ENCODE measurements at regions not wholly inside any gene's neighbourhood (a gene's known extent, or its start where the extent isn't known, plus 50 kb on each side); places are given as distances from the start of the nearest gene placed in this dataset.

DNA sequence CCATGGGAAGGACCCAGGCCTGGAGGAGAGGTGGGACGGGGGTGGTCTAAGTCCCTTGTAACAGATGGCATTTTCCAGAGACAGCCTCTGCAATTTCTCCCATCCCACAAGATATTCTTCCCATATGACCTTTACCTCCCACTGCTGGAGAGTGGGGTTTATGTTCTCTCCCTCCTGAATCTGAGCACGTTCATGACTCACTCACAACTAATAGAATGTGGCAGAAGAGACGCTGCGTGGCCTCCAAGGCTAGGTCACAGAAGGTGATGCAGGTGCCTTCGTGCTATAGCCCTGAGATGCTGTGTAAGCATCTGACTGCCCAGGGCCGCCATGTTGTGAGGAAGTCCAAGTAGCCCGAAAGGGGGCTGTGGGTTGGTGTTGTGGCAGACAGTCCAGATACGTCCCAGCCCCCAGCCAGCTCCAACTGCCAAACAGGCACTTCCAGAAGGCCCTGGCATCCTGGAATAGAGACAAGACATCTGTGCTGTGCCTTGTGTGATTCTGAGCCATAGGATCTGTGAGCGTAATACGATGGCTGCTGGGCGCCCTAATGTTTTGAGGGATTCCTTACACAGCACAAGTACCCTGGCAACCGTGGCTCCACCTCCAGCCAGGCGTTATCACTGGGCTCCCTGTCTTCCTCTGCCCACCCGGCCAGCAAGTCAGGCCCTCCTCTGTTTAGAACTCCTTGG lies 56.1 kb upstream of the NCOR2 start:
- Histone ChIP-seq H4K20me1 (ENCODE audit: control insufficient read depth, extremely low read depth, insufficient read depth, low read length) (no peaks in the 10 kb centered on the region), H3K9ac (ENCODE audit: control insufficient read depth, extremely low read depth, insufficient read depth, low read length) (no peak overlapping the region), H3K27me3 (ENCODE audit: control insufficient read depth, extremely low read depth, insufficient read depth, low read length) (no peaks in the 10 kb centered on the region), H3K79me2 (ENCODE audit: control insufficient read depth, insufficient read depth, low read length) (no peaks in the 10 kb centered on the region), H3K4me1 (ENCODE audit: control insufficient read depth, extremely low read depth, insufficient read depth, low read length) (peaks cover 45% of the 10 kb centered on the region), H3K9me1 (ENCODE audit: control insufficient read depth, extremely low read depth, insufficient read depth, low read length) (no peaks in the 10 kb centered on the region), H3K27ac (ENCODE audit: control insufficient read depth, insufficient read depth, low read length) (no peak overlapping the region), H3K4me3 (ENCODE audit: control insufficient read depth in 2 of 3, extremely low read depth in 1 of 3, insufficient read depth in 2 of 3, low read depth in 1 of 3, low read length in 3 of 3) (no peak overlapping the region), H3K36me3 (ENCODE audit: control insufficient read depth in 2 of 2, extremely low read depth in 1 of 2, insufficient read depth in 2 of 2, low read length in 2 of 2) (no peaks in the 10 kb centered on the region), H3K9me3 (ENCODE audit: control insufficient read depth, low read depth, low read length) (no peaks in the 10 kb centered on the region), H3K4me2 (ENCODE audit: control insufficient read depth, extremely low read depth, insufficient read depth, low read depth, low read length) (no peak overlapping the region), H2AFZ (ENCODE audit: control insufficient read depth, low read length) (no peak overlapping the region)
- TF ChIP-seq, protein P1, sequence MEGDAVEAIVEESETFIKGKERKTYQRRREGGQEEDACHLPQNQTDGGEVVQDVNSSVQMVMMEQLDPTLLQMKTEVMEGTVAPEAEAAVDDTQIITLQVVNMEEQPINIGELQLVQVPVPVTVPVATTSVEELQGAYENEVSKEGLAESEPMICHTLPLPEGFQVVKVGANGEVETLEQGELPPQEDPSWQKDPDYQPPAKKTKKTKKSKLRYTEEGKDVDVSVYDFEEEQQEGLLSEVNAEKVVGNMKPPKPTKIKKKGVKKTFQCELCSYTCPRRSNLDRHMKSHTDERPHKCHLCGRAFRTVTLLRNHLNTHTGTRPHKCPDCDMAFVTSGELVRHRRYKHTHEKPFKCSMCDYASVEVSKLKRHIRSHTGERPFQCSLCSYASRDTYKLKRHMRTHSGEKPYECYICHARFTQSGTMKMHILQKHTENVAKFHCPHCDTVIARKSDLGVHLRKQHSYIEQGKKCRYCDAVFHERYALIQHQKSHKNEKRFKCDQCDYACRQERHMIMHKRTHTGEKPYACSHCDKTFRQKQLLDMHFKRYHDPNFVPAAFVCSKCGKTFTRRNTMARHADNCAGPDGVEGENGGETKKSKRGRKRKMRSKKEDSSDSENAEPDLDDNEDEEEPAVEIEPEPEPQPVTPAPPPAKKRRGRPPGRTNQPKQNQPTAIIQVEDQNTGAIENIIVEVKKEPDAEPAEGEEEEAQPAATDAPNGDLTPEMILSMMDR (optimal IDR thresholded peaks at IDR 0.05 in 1 of 3, IDR thresholded peaks at IDR 0.05 in 1 of 3, conservative IDR thresholded peaks at IDR 0.05 in 1 of 3; ENCODE audit: extremely low read depth in 1 of 3, insufficient read depth in 2 of 3, low read length in 3 of 3), result no peak
- no peak for TF ChIP-seq EZH2 (IDR thresholded peaks at IDR 0.05; ENCODE audit: low read length)
- DNase-seq (ENCODE audit: low read depth, low spot score) (no peak), FAIRE-seq (no peak)
- dilution Hi-C loops (cut with MboI; ENCODE audit: extremely low pct_ligation_motif_present, low sequenced_read_pairs), result no loop called here

DNA sequence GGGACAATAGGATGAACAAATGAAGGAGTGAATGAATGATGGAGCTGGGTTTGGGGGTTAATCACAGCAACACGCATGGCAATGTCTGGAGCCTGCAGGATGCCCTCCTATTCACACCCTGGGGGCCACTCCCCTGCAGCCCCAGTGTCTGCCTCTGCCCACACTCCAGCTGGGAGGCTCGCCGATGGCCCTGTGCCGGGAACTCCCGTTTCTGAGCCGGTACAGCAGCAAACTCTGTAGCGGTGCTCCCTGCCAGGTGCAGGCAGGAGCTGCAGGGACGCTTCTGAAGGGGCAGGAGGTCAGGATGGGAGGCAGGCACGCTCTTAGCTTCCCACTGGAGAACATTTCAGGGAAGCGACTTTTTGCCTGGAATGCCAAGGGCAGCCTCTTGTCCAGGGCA lies 55.4 kb upstream of the NCOR2 start:
- H3K36me3 ChIP-seq (ENCODE audit: control insufficient read depth in 2 of 2, extremely low read depth in 1 of 2, insufficient read depth in 2 of 2, low read length in 2 of 2), result no peaks in the 10 kb centered on the region
- no peak for TF ChIP-seq EZH2 (IDR thresholded peaks at IDR 0.05; ENCODE audit: low read length)
- TF ChIP-seq, protein P1 (optimal IDR thresholded peaks at IDR 0.05 in 1 of 3, IDR thresholded peaks at IDR 0.05 in 1 of 3, conservative IDR thresholded peaks at IDR 0.05 in 1 of 3; ENCODE audit: extremely low read depth in 1 of 3, insufficient read depth in 2 of 3, low read length in 3 of 3), result no peak
- H2AFZ ChIP-seq (ENCODE audit: control insufficient read depth, low read length), result no peak overlapping the region
- H3K9me1 ChIP-seq (ENCODE audit: control insufficient read depth, extremely low read depth, insufficient read depth, low read length), result no peaks in the 10 kb centered on the region
- H4K20me1 ChIP-seq (ENCODE audit: control insufficient read depth, extremely low read depth, insufficient read depth, low read length), result no peaks in the 10 kb centered on the region
- peaks cover 53% of the 10 kb centered on the region for H3K4me1 ChIP-seq (ENCODE audit: control insufficient read depth, extremely low read depth, insufficient read depth, low read length)
- no peaks in the 10 kb centered on the region for H3K79me2 ChIP-seq (ENCODE audit: control insufficient read depth, insufficient read depth, low read length)
- FAIRE-seq (no peak), DNase-seq (ENCODE audit: low read depth, low spot score) (no peak)
- no peak overlapping the region for H3K4me3 ChIP-seq (ENCODE audit: control insufficient read depth in 2 of 3, extremely low read depth in 1 of 3, insufficient read depth in 2 of 3, low read depth in 1 of 3, low read length in 3 of 3)
- H3K4me2 ChIP-seq (ENCODE audit: control insufficient read depth, extremely low read depth, insufficient read depth, low read depth, low read length), result no peak overlapping the region
- H3K27ac ChIP-seq (ENCODE audit: control insufficient read depth, insufficient read depth, low read length), result no peak overlapping the region
- no peaks in the 10 kb centered on the region for H3K27me3 ChIP-seq (ENCODE audit: control insufficient read depth, extremely low read depth, insufficient read depth, low read length)
- no peak overlapping the region for H3K9ac ChIP-seq (ENCODE audit: control insufficient read depth, extremely low read depth, insufficient read depth, low read length)
- dilution Hi-C loops (cut with MboI; ENCODE audit: extremely low pct_ligation_motif_present, low sequenced_read_pairs), result no loop called here
- no peaks in the 10 kb centered on the region for H3K9me3 ChIP-seq (ENCODE audit: control insufficient read depth, low read depth, low read length)
